Progenitor cell of endocrine pancreas (in vitro differentiated cells): ENCODE measurements at regions not wholly inside any gene's neighbourhood (a gene's known extent, or its start where the extent isn't known, plus 50 kb on each side); places are given as distances from the start of the nearest gene placed in this dataset.
A peak's percentile ranks its signal among the peaks of the same experiment; 100 is the strongest.

ENCODE experiments used
- DNase-seq: peaks from one replicate; pipeline ENCODE4 v3.0.0; 2021; ENCODE audit warnings: low spot score; ENCODE audit not compliant: unreplicated experiment
- H3K27ac Mint-ChIP-seq: 2 replicates; pipeline ENCODE4 v1.8.0; 2021; ENCODE audit warnings: mild to moderate bottlenecking, moderate library complexity, mixed read lengths
- H3K27me3 Mint-ChIP-seq: 2 replicates; pipeline ENCODE4 v1.8.0; 2021; ENCODE audit warnings: mixed read lengths
- H3K36me3 Mint-ChIP-seq: 2 replicates; pipeline ENCODE4 v1.8.0; 2022; ENCODE audit warnings: mixed read lengths; ENCODE audit not compliant: insufficient read depth
- H3K4me1 Mint-ChIP-seq: 2 replicates; pipeline ENCODE4 v1.8.0; 2021; ENCODE audit warnings: low read depth, mixed read lengths
- H3K4me3 Mint-ChIP-seq: 2 replicates; pipeline ENCODE4 v1.8.0; 2021; ENCODE audit warnings: low read depth, mild to moderate bottlenecking, moderate library complexity, mixed read lengths
- H3K9me3 Mint-ChIP-seq: 2 replicates; pipeline ENCODE4 v1.8.0; 2021; ENCODE audit warnings: low read depth, mixed read lengths
- CTCF ChIP-seq: fragments of 200-600 bp; sonication (generic); IDR thresholded peaks from one replicate; pipeline ENCODE4 v1.5.0; 2021; ENCODE audit warnings: antibody characterized with exemption, mild to moderate bottlenecking; ENCODE audit not compliant: unreplicated experiment

GRCh38 chr10:32147730-32148129 lies 91.5 kb upstream of the KIF5B start:
- H3K9me3 Mint-ChIP-seq: peaks cover 3% of the 10 kb centered on the region
- H3K27me3 Mint-ChIP-seq: no peaks in the 10 kb centered on the region
- H3K36me3 Mint-ChIP-seq: no peaks in the 10 kb centered on the region
- H3K27ac Mint-ChIP-seq: no peak overlapping the region
- no peak for DNase-seq
- no peak for TF ChIP-seq CTCF
- no peak overlapping the region for H3K4me3 Mint-ChIP-seq
- H3K4me1 Mint-ChIP-seq: peaks cover 14% of the 10 kb centered on the region

- H3K36me3 Mint-ChIP-seq: no peaks in the 10 kb centered on the region
These were observed 89.9 kb upstream of the KIF5B start for GRCh38 chr10:32146166-32146565.

GRCh38 chr10:32144817-32145688 lies 88.8 kb upstream of the KIF5B start:
- no peak for DNase-seq

More at GRCh38 chr10:32146166-32146565, 89.9 kb upstream of the KIF5B start:
- peaks cover 2% of the 10 kb centered on the region for H3K9me3 Mint-ChIP-seq
- H3K4me3 Mint-ChIP-seq: no peak overlapping the region
- no peak for TF ChIP-seq CTCF
- no peak overlapping the region for H3K27ac Mint-ChIP-seq
- DNase-seq: no peak
- H3K4me1 Mint-ChIP-seq: peaks cover 14% of the 10 kb centered on the region
- H3K27me3 Mint-ChIP-seq: no peaks in the 10 kb centered on the region

GRCh38 chr10:32143302-32143847 lies 87.2 kb upstream of the KIF5B start:
- Mint-ChIP-seq H3K9me3 (peaks cover 2% of the 10 kb centered on the region), H3K27ac (no peak overlapping the region)

More at GRCh38 chr10:32144817-32145688, 88.8 kb upstream of the KIF5B start:
- TF ChIP-seq CTCF: no peak
- Mint-ChIP-seq H3K4me3 (no peak overlapping the region), H3K9me3 (peaks cover 2% of the 10 kb centered on the region), H3K36me3 (no peaks in the 10 kb centered on the region), H3K27ac (peak overlapping the region; percentile 16), H3K4me1 (peaks cover 7% of the 10 kb centered on the region), H3K27me3 (no peaks in the 10 kb centered on the region)

GRCh38 chr10:32142646-32143045 lies 86.4 kb upstream of the KIF5B start:
- Mint-ChIP-seq H3K9me3 (no peaks in the 10 kb centered on the region), H3K4me3 (no peak overlapping the region), H3K36me3 (no peaks in the 10 kb centered on the region), H3K27me3 (no peaks in the 10 kb centered on the region), H3K4me1 (no peaks in the 10 kb centered on the region), H3K27ac (no peak overlapping the region)
- DNase-seq: no peak
- TF ChIP-seq CTCF: no peak

More at GRCh38 chr10:32143302-32143847, 87.2 kb upstream of the KIF5B start:
- no peak for TF ChIP-seq CTCF
- H3K4me3 Mint-ChIP-seq: no peak overlapping the region
- DNase-seq: no peak
- H3K36me3 Mint-ChIP-seq: no peaks in the 10 kb centered on the region
- H3K4me1 Mint-ChIP-seq: no peaks in the 10 kb centered on the region
- H3K27me3 Mint-ChIP-seq: no peaks in the 10 kb centered on the region
